Lower leg skin (tissue), 4 donors: ENCODE measurements at regions not wholly inside any gene's neighbourhood (a gene's known extent, or its start where the extent isn't known, plus 50 kb on each side); places are given as distances from the start of the nearest gene placed in this dataset.
"Not testable (repeated sequence)": the region's sequence is repeated elsewhere in the genome, so short reads cannot be mapped to it uniquely, and the experiment has no call there.

Experiments
- DNase-seq, 2 donors: peaks; one replicate each; pipeline ENCODE4 v3.0.0-alpha.2; 2019; ENCODE audit warnings: low spot score in 2 of 2
- H3K4me3 ChIP-seq: fragments of 200-600 bp; sonication (generic); 2 replicates; pipeline ENCODE4 v1.5.1; 2017; ENCODE audit warnings: mild to moderate bottlenecking, low read depth; ENCODE audit not compliant: poor library complexity, severe bottlenecking
- CTCF ChIP-seq, 3 donors: fragments of 450-650 bp; IDR thresholded peaks; one replicate each; pipeline ENCODE4 v1.5.1; 2016; ENCODE audit warnings: antibody characterized with exemption in 3 of 3, mild to moderate bottlenecking in 3 of 3, moderate library complexity in 2 of 3
- POLR2A ChIP-seq, 2 donors: fragments of 450-650 bp; IDR thresholded peaks; one replicate each; pipeline ENCODE4 v1.6.1; 2016 to 2017; ENCODE audit warnings: antibody characterized with exemption in 2 of 2, mild to moderate bottlenecking in 1 of 2, moderate library complexity in 1 of 2
- WGBS, 2 donors: methylation state at CpG; one replicate each; pipeline ENCODE4 v1.1.5; 2018; 5-methylcytosine and 5-hydroxymethylcytosine counted together
- intact Hi-C: fragments of 100-400 bp; cut with DNase I; formaldehyde crosslinking; loops from one replicate; pipeline ENCODE4 v1.15.0; 2023; ENCODE audit warnings: low total_unique reads

- DNase-seq = no peak
- WGBS, 2 donors = 96 to 97% methylated on average over 4 of the region's 4 CpGs
- intact Hi-C loops = no loop called here
- H3K4me3 ChIP-seq = no peak overlapping the region
- TF ChIP-seq POLR2A (IDR thresholded peaks at IDR 0.05) = no peak
- no peak for TF ChIP-seq CTCF (IDR thresholded peaks at IDR 0.05)
Observed at GRCh38 chr5:143527808-143528207, 124.3 kb upstream of the NR3C1 start.

- intact Hi-C loops = no loop called here
- DNase-seq = no peak
- no peak overlapping the region for H3K4me3 ChIP-seq
- 94 to 97% methylated on average over 1 of the region's 1 CpG for WGBS, 2 donors
- TF ChIP-seq CTCF (IDR thresholded peaks at IDR 0.05) = no peak
- no peak for TF ChIP-seq POLR2A (IDR thresholded peaks at IDR 0.05)
Observed at GRCh38 chr5:143525176-143525575, 121.7 kb upstream of the NR3C1 start.

- no peak for TF ChIP-seq POLR2A (IDR thresholded peaks at IDR 0.05)
- no peak for TF ChIP-seq CTCF (IDR thresholded peaks at IDR 0.05)
- DNase-seq = no peak
- no peak overlapping the region for H3K4me3 ChIP-seq
- 92 to 93% methylated on average over 2 of the region's 2 CpGs for WGBS, 2 donors
- intact Hi-C loops = no loop called here
Observed at GRCh38 chr5:143524338-143524945, 121.0 kb upstream of the NR3C1 start.

- no peak for TF ChIP-seq POLR2A (IDR thresholded peaks at IDR 0.05)
- no peak for TF ChIP-seq CTCF (IDR thresholded peaks at IDR 0.05)
- WGBS, 2 donors = 78 to 84% methylated on average over 4 of the region's 4 CpGs
- intact Hi-C loops = no loop called here
- no peak overlapping the region for H3K4me3 ChIP-seq
- DNase-seq = no peak
Observed at GRCh38 chr5:143521846-143522400, 118.4 kb upstream of the NR3C1 start.

- no peak for TF ChIP-seq CTCF (IDR thresholded peaks at IDR 0.05)
- TF ChIP-seq POLR2A (IDR thresholded peaks at IDR 0.05) = no peak
- no peak for DNase-seq
- H3K4me3 ChIP-seq = no peak overlapping the region
- 69 to 78% methylated on average over 4 of the region's 4 CpGs for whole genome bisulfite sequencing, 2 donors
- intact Hi-C loops = no loop called here
Observed at GRCh38 chr5:143521141-143521540, 117.7 kb upstream of the NR3C1 start.

GRCh38 chr5:143519215-143519614, 115.7 kb upstream of the NR3C1 start:
- DNase-seq, H3K4me3 ChIP-seq, intact Hi-C loops: not testable (repeated sequence)
- whole genome bisulfite sequencing, 2 donors = 95 to 98% methylated on average over 2 of the region's 2 CpGs

- DNase-seq, H3K4me3 ChIP-seq, intact Hi-C loops: not testable (repeated sequence)
Observed at GRCh38 chr5:143517824-143518223, 114.3 kb upstream of the NR3C1 start.
